Hematopoietic multipotent progenitor cell treated with erythropoietin and hydrocortisone succinate and interleukin-3 and kit ligand, for 15 days (in vitro differentiated cells): ENCODE measurements at regions not wholly inside any gene's neighbourhood (a gene's known extent, or its start where the extent isn't known, plus 50 kb on each side); places are given as distances from the start of the nearest gene placed in this dataset.

Source experiments
- DNase-seq: peaks from one replicate; pipeline ENCODE4 v3.0.0-alpha.2; 2015; ENCODE audit warnings: low spot score

GRCh38 chr2:238701341-238702206, 146.3 kb upstream of the TWIST2 start:
- DNase-seq = no peak

DNA sequence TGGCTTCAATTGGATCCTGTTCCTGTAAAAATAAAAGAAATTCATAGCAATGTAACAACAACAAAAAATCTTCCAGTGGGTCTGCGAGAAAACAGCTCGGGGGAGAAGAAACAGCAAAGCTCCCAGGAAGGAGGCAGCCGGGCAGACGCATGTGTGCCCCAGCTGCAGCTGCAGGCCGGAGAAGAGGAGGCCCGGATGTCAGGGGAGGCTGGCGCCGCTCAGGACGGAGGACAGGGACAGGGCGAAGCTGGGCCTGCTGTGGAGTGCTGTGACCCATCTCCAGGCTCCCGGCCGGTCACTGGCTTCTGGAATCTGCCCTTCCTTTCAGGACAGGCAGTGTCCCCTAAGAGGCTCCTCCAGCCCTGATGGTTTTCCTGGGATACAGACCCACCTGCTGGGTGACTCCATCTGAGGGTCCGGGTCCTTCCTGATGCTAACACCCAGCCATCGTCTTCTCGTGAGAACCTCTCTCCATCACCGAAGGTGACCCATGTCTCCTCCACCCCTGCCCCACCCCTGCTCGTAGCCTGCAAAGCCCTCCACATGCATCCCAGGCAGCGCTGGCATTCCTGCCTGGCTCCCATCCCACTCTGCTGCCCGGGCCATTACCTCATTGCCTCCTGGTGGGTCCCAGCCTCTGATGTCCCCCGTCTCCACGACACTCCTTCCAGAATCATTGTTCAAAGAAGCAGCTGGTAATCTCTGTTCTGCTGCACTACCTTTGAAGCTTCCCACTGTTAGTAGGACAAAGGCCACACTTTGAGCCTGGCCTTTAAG, 145.4 kb upstream of the TWIST2 start:
- DNase-seq = no peak

- DNase-seq = no peak
Measured at GRCh38 chr2:238703053-238703415, 144.9 kb upstream of the TWIST2 start.

GRCh38 chr2:238703436-238703835, 144.4 kb upstream of the TWIST2 start:
- no peak for DNase-seq

- DNase-seq = no peak
Measured at GRCh38 chr2:238704471-238705225, 143.2 kb upstream of the TWIST2 start.

GRCh38 chr2:238706163-238706562, 141.7 kb upstream of the TWIST2 start:
- no peak for DNase-seq

DNA sequence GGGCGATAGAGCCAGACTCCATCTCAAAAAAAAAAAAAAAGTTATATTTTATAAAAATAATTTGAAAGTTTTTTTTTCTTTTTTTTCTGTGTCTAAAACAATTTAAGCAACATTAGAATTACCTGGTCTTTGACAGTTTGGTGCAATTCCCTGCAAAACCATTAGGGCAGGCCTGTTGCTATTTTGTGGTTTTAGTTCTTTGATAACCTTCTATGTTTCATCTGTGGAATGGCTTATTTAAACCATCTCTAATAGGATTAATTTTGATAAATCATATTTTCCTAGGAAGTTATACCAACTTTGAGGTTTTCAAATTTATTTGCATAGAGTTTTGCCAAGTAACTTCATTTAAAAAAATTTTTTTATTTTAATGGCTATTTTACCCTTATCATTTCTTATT, 141.2 kb upstream of the TWIST2 start:
- DNase-seq = no peak

- no peak for DNase-seq
Measured at GRCh38 chr2:238709325-238710025, 138.4 kb upstream of the TWIST2 start.

DNA sequence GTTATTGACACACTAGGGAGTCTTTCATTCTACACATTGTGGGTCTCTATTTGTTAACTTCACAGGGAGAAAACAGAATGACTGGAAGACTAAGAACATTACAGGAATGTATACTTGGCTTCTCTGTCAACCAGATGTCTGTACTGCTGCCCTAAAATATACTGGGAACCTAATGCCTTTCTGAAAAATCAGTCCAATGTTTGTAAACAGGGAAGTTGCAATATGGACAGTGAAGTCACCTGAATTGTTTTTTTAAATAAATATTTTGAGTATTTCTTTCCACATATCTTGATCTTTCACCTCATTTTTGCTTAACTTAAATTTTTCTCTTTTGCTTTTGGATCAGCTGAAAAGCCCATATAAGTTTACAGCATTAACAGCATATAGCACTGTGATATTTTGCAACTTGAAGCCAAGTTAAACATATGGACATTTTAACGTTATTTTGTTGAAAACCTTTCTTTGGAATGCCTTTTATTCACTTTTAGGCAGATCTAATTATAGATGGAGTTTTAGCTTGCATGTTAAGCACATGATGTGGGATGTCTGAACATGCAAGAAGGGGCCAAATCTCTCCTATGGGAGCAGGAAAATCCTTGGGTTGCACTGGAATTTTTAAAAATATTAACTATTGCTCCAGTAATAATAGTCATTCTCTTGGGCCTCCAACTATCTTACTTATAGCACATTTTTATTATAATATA, 137.7 kb upstream of the TWIST2 start:
- DNase-seq = no peak

GRCh38 chr2:238710787-238711186, 137.1 kb upstream of the TWIST2 start:
- DNase-seq = no peak

GRCh38 chr2:238711346-238711745, 136.5 kb upstream of the TWIST2 start:
- no peak for DNase-seq

DNA sequence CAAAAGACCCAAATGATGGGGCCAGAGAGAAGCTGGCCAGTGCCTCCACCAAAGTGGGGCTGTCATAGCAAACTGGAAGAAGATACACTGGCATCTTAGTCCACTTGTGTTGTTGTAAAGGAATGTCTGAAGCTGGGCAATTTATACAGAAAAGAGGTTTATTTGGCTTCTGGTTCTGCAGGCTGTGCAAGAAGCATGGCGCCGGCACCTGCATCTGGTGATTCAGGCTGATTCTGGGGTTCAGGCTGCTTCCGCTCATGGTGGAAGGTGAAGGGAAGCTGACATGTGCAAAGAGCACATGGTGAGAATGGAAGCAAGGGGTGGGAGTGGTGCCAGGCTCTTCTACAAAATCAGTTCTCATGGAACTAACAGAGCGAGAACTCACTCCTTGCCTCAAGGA, 135.9 kb upstream of the TWIST2 start:
- DNase-seq = no peak

DNA sequence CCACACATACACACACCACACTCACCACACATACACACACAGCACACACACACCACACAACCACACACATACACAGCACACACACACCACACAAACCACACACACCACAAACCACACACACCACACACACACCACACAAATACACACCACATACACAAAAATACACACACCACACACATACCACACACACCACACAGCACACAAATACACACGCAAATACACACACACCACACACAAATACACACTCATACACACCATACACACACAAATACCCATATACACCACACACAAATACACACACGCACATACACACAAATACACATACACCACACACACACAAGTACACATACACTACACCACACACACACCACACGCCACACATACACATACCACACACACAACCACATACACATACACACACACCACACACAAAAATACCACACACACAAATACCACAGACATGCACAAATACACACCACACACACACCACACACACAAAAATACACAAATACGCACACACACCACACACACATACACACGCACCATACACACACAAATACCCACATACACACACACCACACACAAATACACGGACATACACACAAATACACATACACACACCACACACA, 134.6 kb upstream of the TWIST2 start:
- no peak for DNase-seq

DNA sequence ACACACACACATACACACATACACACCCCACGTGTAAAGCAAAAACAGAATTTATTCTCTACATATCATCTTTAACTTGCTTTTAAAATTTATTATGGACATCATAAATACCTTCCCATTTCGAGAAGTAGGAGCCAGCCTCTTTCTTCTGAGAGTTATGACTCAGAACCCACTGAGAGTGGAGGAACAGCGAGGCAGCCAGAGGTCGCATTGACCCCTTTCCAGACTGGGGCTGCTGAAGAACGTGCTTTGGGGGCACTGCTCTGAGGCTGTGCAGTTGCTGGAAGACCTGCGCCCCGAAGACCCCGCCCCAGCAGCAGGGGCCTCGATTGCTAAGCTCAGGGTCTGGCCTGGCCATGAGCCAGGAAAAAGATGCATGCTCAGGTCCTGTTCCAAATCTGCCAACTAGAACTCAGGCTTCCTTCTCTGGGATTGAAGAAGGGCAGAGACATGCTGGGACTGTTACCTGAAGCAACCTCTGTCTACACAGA, 133.8 kb upstream of the TWIST2 start:
- DNase-seq = no peak

DNA sequence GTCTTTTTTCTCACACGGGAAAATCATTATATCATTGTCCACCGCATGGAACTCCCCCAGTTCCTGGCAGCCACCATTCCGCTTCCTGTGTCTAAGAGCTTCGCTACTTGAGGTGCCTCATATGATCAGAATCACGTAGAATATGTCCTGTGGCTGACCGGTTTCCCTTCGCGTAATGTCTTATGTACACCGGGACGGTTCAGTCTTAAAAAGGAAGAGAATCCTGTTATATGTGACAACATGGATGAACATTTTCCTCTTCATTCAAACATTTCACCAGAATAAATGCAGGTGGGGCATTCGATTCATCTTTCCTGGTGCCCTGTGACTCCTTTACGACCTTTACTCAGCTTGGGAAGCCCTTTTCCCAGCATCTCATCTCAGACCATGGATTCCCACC, 131.7 kb upstream of the TWIST2 start:
- no peak for DNase-seq

- DNase-seq = no peak
Measured at GRCh38 chr2:238716585-238716984, 131.3 kb upstream of the TWIST2 start.

- DNase-seq = no peak
Measured at GRCh38 chr2:238717084-238717483, 130.8 kb upstream of the TWIST2 start.

DNA sequence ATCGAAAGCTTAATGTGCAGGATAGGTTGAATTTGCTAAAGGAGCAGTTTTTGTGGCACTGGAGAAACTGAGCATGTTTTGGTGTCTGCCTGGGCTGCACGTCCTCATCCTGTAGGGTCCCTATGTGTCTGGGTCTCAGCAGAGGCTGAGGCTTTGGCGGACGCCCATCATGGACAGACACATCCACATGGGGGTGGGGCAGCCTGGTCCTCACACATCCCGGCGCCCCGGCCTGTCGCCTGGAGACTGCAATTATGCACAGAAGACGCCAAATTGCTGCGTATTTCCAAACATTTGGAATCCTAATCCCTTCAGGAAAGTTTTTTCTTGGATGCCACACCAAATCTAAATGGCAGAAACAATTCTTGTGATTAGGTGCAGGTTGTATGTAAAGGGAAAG, 128.2 kb upstream of the TWIST2 start:
- DNase-seq = no peak

DNA sequence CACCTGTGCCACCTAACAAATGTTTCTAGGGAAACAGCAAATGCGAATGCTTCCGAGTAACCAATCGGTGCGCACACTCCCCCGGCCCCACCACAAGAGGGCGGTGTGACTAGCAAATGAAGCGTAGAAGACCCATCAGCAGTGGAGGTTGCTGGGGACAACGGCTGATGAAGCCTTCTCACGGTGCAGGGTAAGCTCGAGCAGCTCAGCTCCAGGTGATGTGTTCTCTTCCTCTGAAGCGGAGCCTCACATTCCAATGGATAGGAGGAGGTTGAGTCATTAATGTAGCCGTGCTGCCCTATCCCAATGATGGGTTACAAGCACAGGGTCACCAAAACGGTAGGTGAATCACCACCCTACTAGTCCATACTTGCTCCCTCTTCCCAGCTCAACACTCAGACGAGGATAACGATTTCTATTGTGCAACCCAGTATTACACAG, 127.6 kb upstream of the TWIST2 start:
- peak; percentile 32 for DNase-seq

- DNase-seq = no peak
Measured at GRCh38 chr2:238722181-238722580, 125.7 kb upstream of the TWIST2 start.

- DNase-seq = no peak
Measured at GRCh38 chr2:238722883-238723282, 125.0 kb upstream of the TWIST2 start.
